NCI-H1930 (cell line): ENCODE measurements at regions not wholly inside any gene's neighbourhood (a gene's known extent, or its start where the extent isn't known, plus 50 kb on each side); places are given as distances from the start of the nearest gene placed in this dataset.

ENCODE experiments used
- DNase-seq, 2 experiments: peaks; one replicate each; lab custom pipeline; 2025; lab: John Stamatoyannopoulos, UW

DNA sequence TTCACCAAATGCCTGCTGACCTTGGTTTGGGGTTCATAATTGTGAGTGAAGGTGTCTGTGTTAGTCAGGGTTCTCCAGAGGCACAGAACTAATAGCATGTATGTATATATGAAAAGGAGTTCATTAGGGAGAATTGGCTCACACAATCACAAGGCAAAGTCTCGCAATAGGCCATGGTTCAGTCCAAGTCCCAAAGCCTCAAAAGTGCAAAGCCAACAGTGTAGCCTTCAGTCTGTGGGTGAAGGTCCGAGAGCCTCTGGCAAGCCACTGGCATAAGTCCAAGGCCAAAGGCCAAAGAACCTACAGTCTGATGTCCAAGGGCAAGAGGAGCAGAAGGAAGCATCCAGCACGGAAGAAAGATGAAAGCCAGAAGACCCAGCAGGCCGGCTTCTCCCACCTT lies 257.6 kb upstream of the SHH start:
- no peak for DNase-seq

DNA sequence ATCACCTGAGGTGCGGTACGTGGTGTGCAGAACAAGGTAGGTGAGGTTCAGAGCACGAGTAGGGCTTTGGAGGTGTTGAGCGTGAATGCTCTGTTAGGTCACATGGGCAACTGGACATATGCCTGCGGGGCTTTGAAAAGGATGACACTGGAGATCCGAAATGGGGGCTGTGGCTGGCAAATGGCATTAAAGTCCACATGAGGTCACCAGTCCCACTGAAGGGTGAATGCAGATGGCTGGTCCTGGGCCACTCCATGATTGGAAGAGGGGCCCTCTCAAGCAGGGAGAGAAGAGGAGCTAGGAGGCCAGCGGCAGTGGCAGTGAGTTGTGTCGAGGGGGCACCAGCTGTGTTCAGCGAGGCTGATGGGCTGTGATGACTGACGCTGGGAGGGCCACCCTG lies 254.9 kb upstream of the SHH start:
- DNase-seq = no peak

DNA sequence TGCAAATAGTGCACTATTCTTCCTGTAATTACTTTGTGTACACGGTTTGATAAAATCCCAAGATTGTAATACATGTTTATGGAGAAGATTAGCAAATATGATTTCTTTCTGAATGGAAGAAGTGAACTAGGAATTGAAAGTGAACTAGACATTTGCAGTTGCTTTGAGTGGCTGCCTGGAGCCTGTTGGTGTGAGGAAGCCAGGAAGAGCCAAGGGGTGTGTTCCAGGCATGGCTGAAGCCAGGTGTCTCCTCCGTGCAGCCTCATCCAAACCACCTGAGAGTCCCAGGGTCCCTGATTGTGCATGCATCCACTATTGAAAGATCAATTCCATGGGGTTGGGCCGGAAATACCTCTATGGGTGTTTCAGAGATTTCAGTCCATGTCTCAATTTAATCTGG lies 253.1 kb upstream of the SHH start:
- no peak for DNase-seq

DNA sequence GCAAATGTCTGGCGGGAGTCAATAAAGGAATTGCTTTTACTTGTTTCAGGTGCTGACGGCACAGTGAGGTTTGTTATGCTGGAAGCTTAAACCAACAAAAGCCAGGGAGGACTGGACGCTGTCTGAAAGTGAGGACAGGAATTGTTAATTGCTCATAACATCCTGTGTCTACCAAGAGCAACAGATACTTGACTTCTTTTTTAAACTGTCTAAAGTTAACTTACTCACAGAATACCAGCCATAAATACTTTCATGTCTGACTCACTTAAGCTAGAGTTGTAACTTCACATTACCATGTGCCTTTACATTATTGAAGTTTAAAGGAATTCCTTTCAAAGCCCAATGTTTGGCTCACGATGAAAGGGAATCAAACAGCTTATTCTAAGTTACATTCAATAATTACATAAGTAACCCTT lies 252.7 kb upstream of the SHH start:
- no peak for DNase-seq

DNA sequence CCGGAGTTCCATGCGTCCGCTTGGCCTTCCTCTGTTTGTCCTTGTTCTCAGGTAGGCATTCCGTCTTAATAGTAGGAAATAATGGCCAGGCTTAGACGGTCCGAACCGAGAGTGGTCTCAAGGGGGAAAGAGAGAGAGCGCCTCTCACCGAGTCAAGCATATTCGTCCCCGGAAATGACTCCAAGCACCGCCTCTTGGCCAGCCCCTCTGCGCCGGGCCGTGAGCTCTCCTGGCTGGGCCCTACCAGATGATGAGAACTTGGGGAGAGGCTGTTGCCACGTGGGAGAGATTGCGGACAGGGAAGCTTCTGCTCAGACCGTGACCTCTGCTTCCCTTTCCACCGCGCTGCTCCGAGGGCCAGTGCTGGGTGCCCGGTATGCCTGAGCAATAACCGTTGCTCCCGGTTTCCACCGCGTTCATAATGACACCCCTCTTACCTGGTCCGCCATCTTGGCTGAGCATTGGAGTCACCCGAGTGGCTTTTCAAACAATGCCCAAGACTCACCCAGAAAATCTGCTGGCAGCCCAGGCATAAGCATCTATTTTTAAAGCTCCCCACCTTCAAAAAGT lies 251.1 kb upstream of the SHH start:
- no peak for DNase-seq

DNA sequence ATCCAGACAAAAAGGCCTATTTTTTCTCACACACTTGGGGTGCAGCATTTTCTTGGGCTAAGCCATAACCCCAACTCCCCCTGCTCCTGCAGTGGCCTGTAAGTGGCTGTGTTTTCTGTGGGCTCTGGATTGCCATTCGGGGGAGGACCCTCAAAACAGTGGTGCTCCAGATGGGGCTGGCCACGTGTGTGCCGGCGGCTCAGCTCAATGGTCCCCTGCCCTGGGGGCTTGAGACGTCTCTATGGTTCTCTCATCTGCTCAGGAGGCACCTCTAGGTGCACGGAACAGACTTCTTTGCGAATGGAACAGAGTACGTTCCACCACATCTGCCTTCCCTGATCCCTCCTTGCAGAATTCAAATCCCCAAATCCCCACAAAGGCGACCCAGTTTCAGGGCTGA lies 250.0 kb upstream of the SHH start:
- DNase-seq = no peak

DNA sequence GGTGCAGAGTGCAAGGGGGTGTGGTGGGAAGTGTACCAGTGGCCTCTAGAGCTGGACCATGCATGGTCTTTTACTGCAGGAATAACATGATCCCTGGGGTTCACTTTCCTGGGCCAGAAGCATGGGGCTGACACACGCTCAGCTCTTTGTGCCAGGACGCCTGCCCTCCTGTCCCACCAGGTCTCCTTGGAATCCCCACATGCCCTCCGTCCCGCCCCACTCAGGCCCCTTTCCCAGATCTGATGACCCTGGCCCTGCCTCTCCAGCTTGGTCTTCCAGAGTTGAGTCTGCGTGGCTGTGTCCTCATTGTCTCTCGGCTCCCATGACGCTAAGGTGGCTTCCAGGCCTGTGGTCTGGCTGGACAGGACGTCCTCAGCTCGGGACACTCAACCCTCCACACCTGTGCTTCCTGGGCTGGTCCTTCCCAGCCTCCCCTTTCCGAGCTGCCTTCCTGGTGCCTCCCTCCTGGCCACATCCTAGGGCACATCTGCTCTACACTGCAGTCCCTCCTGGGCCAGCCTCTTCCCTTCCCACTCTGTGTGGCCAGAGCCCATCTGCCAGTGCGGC lies 249.5 kb upstream of the SHH start:
- no peak for DNase-seq

DNA sequence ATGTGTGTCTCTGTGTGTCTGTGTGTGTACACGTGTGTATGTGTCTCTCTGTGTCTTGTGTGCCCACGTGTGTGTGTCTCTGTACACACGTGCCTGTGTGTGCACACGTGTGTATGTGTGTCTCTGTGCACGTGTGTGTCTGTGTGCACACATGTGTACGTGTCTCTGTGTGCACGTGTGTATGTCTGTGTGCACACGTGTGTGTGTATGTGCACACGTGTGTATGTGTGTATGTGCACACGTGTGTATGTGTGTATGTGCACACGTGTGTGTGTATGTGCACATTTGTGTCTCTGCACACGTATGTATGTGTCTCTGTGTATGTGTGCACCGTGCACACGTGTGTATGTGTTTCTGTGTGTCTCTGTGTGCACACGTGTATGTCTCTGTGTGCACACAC lies 248.7 kb upstream of the SHH start:
- DNase-seq = no peak

DNA sequence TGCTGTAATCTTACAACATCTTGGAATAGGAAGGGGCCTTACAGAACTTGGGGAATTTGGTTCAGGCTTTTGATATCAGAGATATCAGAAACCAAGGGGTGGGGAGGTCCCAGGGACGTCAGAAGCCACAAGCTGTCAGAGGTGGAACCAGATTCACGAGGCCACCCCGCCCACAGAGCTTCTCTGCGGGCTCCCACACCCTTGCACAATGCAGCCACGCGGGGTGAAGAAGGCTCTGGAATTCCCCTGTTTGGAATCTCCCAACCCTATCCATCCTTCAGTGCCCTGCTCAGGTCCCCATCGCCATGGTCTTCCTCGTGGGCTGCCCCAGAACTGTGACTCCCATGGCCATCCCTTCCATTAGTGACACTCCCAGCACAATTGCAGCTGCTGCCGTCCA lies 247.1 kb upstream of the SHH start:
- DNase-seq = no peak

DNA sequence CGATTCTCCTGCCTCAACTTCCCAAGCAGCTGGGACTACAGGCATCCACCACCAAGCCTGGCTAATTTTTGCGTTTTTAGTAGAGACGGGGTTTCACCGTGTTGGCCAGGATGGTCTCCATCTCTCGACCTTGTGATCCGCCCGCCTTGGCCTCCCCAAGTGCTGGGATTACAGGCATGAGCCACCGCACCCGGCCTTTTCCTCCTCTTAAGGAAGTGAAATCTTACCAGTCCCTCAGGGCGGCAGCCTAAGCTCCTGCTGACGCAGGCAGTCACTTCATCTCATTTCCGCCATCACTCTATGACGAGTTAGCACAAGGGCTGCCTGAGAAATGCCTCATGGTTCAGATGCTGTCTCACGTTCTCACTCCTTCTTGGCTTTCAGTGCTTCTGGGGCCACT lies 246.0 kb upstream of the SHH start:
- DNase-seq = no peak

DNA sequence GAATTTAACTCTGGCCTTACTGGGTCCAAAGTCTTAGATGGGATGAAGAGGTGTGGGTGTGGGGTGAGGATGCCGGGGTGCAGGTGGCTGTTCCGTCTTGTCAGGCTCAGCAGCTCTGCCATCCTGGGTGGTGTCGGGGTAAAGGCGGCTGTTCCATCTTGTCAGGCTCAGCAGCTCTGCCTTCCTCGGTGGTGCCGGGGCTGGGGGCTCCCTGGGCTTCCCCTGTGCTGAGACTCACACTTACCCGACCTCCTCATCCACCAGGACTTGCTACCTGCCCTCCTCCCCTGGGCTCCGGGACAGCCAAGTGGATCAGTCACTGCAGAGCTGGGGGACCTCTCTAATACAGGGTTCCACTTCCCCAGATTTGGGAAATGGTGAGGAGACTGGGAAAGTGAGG lies 244.3 kb upstream of the SHH start:
- DNase-seq = no peak

DNA sequence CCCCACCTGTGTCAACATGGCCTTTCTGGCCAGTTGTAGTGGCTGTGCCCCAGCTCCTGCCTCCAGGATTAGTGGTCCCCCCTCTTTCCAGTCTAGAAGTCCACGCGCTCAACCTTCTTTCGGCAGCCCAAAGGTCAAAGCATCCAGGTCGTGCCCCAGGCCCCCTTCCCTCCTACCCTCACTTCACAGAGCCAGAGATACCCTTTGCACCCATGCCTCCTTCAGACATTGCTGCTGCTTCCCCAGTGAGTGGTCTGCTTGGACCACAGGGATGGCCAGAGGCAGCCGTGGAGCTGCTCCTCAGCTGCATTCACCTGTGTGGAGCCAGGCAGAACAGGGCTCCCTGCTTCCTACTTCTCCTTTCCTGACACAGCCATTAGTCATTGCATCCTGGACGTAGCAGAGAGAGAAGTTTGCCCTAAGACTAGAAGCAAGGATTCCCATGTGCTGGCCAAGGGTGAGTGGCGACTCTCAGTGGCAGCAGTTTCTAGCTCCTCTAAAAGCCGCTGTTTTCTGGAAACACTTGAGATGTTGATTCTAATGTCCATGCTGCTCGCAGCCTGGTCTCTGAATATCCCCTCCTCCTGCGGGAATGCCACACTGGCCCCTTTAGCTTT lies 243.1 kb upstream of the SHH start:
- DNase-seq = no peak

DNA sequence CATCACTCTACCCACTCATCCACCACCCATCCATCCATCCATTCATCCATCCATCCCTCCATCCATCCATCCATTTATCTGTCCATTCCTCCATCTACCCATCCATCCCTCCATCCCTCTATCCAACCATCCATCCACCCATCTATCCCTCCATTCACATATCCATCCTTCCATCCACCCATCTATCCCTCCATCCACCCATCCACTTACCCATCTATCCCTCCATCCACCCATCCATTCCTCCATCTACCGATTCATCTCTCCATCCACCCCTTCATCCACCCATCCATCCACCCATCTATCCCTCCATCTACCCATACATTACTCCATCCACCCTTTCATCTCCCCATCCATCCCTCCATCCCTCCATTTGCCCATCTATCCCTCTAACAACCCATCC lies 239.6 kb upstream of the SHH start:
- no peak for DNase-seq

DNA sequence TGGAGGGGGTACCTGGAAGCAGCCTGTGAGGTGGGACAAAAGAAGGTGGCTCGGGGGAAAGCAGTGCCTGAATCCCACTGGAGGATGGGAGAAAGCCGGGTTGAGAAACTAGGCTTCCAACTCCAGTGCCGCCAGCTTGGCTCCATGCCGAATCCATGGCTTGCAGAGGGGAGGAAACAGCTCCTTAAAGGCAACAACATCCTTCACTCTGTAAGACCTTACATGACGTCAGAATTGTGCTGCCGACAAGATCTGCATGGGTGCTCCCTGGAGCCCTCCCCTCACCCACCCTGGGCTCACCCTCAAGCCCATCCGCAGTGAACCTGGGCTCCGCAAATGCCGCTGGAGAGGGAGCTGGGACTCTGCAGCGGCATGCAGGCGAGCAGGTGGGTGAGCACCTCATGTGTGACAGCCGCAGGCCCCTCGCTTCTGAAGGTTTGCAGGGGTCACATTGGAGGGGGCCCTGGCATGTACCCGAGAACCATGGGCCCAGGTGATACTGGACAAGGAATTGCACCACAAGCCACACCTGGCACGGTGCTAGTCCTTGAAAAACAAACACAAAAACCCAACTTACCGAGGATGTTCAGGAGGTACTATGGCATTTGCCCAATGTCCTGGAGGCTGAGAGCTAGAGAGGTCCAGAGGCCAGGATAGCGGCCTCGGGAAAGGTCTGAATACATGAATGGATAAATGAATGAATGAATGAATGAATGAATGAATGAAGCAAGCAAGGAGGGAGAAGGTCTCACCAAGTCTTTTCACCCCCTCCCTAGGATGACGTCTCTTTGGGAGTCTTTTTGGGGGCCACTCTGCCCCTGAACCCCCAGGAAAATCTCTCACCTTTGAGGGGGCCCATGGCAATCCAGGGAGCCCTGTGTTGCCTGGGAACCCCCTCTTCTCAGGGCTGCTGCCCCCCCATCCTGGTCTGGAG lies 238.6 kb upstream of the SHH start:
- DNase-seq = no peak

DNA sequence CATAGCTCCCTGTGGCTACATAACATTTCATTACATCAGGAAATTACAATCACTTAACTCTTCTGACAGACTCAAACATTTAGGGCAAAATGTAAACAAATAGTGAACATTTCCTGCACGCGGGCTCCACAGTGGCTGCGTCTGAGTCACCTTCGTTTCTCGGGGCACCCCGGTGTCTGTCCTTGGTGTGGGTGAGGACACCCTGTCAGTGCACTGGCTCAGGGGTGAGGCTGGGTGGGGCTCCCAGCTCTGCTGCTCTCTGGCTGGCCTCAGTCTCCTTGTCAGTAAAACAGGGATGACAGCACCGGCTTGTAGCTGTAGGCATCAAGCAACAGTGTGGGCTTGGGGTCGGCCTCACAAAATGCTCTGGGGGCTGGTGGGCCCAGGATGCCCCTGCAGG lies 237.1 kb upstream of the SHH start:
- DNase-seq = no peak

DNA sequence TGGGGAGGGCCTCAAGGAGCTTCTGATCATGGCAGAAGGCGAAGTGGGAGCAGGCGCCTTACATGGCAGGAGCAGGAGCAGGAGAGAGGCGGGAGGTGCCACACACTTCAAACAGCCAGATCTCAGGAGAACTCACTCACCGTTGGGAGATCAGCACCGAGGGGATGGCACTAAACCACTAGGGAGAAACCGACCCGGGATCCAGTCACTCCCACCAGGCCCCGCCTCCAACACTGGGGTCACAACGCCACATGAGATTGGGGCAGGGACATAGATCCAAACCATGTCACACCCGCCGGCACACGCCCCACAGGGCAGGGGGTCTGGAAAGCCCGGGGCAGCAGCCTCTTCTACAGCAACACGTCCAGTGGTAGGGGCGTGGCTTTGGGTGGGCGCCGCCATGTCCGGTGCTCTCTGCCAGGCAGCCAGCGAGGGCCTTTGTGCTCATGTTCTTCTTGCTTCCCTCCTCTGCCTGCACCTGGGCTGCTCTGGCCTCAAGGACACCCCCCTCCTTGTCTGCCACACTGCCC lies 233.8 kb upstream of the SHH start:
- DNase-seq = no peak

DNA sequence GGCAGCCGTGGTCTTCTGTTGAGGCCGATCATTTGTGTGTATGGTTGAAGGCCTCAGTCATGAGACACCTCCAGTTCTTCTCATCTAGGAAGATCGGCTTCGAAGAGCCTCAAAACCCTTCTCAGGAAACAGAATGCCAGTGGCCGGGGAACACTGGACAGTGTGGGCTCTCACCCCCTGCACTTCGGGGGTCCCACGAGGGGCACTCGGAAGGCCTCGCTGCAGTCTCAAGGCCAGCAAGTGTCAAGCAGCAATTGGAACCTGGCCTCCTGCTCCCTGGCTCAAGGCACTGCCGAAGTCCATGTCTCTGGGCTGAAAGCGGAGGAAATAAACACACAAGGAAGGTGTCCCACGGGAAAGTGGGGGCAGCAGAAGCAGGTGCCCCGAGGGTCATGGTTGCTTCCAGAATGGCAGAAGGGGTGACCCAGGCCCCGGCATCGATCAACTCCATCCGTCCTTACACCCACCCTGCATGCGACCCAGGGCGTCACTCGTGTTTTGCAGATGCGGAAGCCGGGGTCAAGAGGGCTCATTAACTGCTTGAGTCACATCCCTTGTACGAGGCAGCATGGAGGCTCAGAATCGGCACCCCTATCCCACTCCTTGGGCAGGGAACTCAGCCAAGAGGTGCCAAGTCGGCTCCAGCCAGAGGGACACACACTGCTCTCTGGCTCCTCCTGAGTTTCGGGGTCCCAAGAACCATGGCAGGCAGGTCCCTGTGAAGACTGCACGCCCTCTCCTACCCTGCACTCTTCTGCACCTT lies 231.3 kb upstream of the SHH start:
- no peak for DNase-seq

DNA sequence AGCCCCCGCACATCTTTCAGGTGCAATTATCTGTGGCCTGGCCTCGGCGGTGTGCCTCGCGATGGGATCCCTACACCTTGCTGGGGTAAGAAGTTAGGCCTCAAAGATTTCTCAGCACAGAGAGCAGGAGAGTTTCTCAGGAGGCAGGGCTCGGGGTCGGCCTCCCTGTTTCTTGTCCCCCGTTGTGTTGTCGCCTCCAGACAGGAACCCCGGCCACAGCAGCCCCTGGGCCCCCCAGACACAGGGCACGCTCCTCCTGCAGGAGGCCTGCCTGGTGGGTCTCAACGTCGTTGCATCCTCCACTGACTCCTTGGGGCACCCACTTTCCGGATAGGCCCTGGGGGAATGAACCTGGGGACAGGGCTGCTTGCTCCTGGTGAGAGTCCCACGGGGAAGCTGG lies 229.1 kb upstream of the SHH start:
- no peak for DNase-seq

DNA sequence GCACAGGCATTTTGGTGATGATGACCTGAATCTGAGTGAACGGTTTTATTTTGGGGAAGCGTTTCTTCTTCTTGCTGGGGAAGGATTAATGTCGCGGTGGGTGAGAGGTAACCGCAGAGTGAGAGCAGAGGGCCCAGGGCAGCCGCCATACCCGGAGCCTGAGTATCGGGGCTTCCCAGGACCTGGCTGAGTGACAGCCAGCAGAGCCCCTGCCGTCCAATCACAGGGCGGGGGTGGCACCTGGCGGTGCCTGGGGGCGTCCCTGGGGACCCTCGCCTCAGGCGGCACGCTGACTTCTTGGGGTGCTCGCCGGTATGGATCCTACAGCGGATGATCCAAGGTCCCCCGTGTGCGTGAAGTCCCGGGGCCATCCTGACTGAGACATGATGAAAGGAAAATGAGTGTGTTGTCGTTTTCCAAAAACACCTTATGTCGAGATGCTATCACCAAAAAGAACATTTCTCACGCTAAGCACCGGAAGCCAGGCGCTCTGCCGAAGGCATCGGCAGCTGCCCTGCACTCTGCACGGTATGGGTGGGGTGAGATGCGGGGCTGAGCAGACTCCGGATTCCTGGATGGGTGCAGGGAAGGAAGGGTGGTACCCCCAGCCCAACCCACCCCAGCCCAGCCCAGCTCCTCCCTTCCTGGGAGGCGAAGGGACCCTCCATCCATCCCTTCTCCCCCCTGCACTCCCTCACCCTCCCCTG lies 227.9 kb upstream of the SHH start:
- no peak for DNase-seq

DNA sequence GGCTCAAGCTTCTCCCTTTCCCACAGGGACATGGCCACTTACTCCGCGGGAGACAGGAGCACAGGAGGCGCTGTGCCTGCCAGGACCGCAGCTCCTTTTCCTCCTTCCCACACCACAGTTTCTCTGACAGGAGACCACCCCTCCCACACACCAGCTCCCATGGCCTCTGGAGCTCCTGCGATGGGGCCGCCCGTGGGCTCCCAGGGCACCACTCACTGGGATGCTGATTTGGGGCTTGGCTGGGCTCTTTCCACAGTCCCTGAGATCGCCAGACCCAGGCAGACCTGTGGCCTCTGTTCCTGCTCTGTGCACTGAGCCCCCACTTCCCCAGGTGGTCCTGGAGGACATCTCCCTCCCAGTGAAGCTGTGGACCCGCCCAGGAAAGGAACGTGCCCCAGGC lies 226.9 kb upstream of the SHH start:
- DNase-seq = no peak

DNA sequence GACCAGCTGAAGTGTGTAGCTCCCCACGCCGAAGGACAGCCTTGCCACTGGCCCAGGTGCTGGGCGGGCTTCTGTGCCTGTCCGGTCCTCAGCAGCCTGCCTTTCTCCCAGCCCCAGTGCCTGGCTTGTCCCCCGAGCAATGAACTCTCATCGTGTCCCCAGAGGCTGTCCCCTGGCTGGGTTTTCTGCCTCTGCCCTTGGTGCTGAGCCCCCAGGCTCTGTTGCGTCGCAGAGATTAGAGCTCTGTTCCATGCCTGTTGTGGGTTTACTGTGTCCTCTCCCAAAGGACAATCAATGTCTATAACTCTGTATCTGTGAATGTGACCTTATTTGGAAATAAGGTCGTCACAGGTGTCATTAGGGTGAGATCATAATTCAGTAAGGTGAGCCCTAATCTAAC lies 226.1 kb upstream of the SHH start:
- DNase-seq = no peak
